Keratinocyte (primary cell): ENCODE measurements at regions not wholly inside any gene's neighbourhood (a gene's known extent, or its start where the extent isn't known, plus 50 kb on each side); places are given as distances from the start of the nearest gene placed in this dataset.

ENCODE experiments used
- DNase-seq: peaks from one replicate; pipeline ENCODE4 v3.0.0-alpha.2; 2011; ENCODE audit warnings: low read depth, missing footprints, low spot score
- FAIRE-seq: peaks from 2 replicates; lab custom pipeline; 2011; peaks lifted over from hg19 to GRCh38; lab: Jason Lieb, UNC
- H2AFZ ChIP-seq: 2 replicates; pipeline ENCODE4 v1.6.0; 2012; ENCODE audit warnings: low read length, control low read depth, inconsistent platforms; ENCODE audit not compliant: control insufficient read depth
- H3K27ac ChIP-seq: 2 replicates; pipeline ENCODE4 v1.5.1; 2011; ENCODE audit warnings: low read length; ENCODE audit not compliant: control insufficient read depth, insufficient read depth
- H3K27me3 ChIP-seq: 3 replicates; pipeline ENCODE4 v1.6.0; 2011; ENCODE audit warnings: low read length; ENCODE audit not compliant: control insufficient read depth, insufficient read depth; ENCODE audit errors: extremely low read depth
- H3K36me3 ChIP-seq, 2 experiments: 2 replicates in 1 of 2; 3 replicates in 1 of 2; pipeline ENCODE4 v1.5.1; 2011; ENCODE audit warnings: low read length in 2 of 2, mild to moderate bottlenecking in 1 of 2; ENCODE audit not compliant: control insufficient read depth in 2 of 2, insufficient read depth in 2 of 2; ENCODE audit errors: extremely low read depth in 1 of 2
- H3K4me1 ChIP-seq: 3 replicates; pipeline ENCODE4 v1.5.1; 2011; ENCODE audit warnings: low read length; ENCODE audit not compliant: control insufficient read depth, insufficient read depth; ENCODE audit errors: extremely low read depth
- H3K4me2 ChIP-seq: 3 replicates; pipeline ENCODE4 v1.6.0; 2011; ENCODE audit warnings: low read depth, low read length; ENCODE audit not compliant: control insufficient read depth, insufficient read depth; ENCODE audit errors: extremely low read depth
- H3K4me3 ChIP-seq, 3 experiments: fragments of 200-600 bp in 1 of 3; sonication (generic) in 1 of 3; 2 replicates in 2 of 3; 3 replicates in 1 of 3; pipeline ENCODE4 v1.5.1; 2011 to 2016; ENCODE audit warnings: low read length in 3 of 3, mild to moderate bottlenecking in 3 of 3, control low read depth in 2 of 3, inconsistent platforms in 1 of 3, low read depth in 1 of 3, mixed read lengths in 1 of 3, mixed run types in 1 of 3, moderate library complexity in 1 of 3; ENCODE audit not compliant: control insufficient read depth in 2 of 3, insufficient read depth in 2 of 3; ENCODE audit errors: extremely low read depth in 1 of 3
- H3K79me2 ChIP-seq: 2 replicates; pipeline ENCODE4 v1.6.0; 2012; ENCODE audit warnings: low read length; ENCODE audit not compliant: control insufficient read depth, insufficient read depth
- H3K9ac ChIP-seq: 3 replicates; pipeline ENCODE4 v1.6.0; 2011; ENCODE audit warnings: low read length; ENCODE audit not compliant: control insufficient read depth, insufficient read depth; ENCODE audit errors: extremely low read depth
- H3K9me1 ChIP-seq: 3 replicates; pipeline ENCODE4 v1.6.0; 2011; ENCODE audit warnings: low read length; ENCODE audit not compliant: control insufficient read depth, insufficient read depth; ENCODE audit errors: extremely low read depth
- H3K9me3 ChIP-seq: 2 replicates; pipeline ENCODE4 v1.5.1; 2012; ENCODE audit warnings: low read depth, low read length; ENCODE audit not compliant: control insufficient read depth
- H4K20me1 ChIP-seq: 3 replicates; pipeline ENCODE4 v1.6.0; 2011; ENCODE audit warnings: low read length; ENCODE audit not compliant: control insufficient read depth, insufficient read depth; ENCODE audit errors: extremely low read depth
- EZH2 ChIP-seq: IDR thresholded peaks from one replicate; pipeline ENCODE4 v1.6.1; 2012; ENCODE audit warnings: inconsistent platforms, mild to moderate bottlenecking, low read length, moderate library complexity
- dilution Hi-C: fragments of 300-500 bp; cut with MboI; formaldehyde crosslinking; loops from one replicate; pipeline ENCODE4 v1.7.0; 2020; ENCODE audit warnings: low sequenced_read_pairs; ENCODE audit not compliant: extremely low pct_ligation_motif_present
- TF ChIP-seq, protein P1 (sequence below), 3 experiments: IDR thresholded peaks in 1 of 3; conservative IDR thresholded peaks in 1 of 3; optimal IDR thresholded peaks in 1 of 3; 2 replicates in 2 of 3; 3 replicates in 1 of 3; pipeline versions ENCODE3 to v1.5.1; 2011; ENCODE audit warnings: low read length in 3 of 3, mild to moderate bottlenecking in 3 of 3, moderate library complexity in 2 of 3, control low read depth in 1 of 3, inconsistent platforms in 1 of 3; ENCODE audit not compliant: insufficient read depth in 2 of 3; ENCODE audit errors: extremely low read depth in 1 of 3

DNA sequence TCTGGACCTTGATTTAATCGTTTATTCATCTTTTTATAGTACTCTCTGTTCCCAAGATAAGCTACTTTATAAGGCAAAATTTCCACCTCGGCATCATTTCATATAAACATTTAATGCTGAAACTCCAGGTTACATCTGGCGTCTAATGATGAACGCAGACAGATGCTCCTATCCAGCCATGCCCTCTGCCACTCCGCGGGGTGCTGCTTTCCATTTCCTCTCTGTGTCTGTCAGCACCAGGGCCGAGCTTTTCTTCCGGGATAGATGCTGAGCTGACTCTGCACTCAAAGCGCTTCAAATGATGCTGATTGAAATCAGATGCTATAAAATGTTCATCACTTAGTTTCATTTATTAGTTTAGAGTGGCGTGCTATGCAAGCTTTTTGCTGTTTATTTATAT, 80.5 kb upstream of the HELT start:
- TF ChIP-seq, protein P1, sequence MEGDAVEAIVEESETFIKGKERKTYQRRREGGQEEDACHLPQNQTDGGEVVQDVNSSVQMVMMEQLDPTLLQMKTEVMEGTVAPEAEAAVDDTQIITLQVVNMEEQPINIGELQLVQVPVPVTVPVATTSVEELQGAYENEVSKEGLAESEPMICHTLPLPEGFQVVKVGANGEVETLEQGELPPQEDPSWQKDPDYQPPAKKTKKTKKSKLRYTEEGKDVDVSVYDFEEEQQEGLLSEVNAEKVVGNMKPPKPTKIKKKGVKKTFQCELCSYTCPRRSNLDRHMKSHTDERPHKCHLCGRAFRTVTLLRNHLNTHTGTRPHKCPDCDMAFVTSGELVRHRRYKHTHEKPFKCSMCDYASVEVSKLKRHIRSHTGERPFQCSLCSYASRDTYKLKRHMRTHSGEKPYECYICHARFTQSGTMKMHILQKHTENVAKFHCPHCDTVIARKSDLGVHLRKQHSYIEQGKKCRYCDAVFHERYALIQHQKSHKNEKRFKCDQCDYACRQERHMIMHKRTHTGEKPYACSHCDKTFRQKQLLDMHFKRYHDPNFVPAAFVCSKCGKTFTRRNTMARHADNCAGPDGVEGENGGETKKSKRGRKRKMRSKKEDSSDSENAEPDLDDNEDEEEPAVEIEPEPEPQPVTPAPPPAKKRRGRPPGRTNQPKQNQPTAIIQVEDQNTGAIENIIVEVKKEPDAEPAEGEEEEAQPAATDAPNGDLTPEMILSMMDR (optimal IDR thresholded peaks at IDR 0.05 in 1 of 3, IDR thresholded peaks at IDR 0.05 in 1 of 3, conservative IDR thresholded peaks at IDR 0.05 in 1 of 3; ENCODE audit: extremely low read depth in 1 of 3, insufficient read depth in 2 of 3, low read length in 3 of 3), result no peak
- no peak for TF ChIP-seq EZH2
- FAIRE-seq, result no peak

DNA sequence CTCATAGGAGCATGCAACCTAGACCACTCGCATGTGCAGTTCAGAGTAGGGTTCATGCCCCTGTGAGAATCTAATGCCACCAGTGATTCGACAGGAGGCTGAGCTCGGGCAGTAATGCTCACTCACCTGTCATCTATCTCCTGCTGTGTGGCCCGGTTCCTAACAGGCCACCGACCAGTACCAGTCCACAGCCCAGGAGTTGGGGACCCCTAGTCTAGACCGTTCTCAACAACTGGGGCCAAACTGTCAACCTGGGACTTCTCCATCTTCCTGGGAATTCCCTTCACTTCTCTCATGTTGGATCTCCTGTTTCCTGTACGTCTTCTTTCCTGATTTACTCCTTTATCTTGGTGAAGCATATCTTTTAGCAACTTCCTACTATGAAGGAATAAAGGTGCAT, 79.4 kb upstream of the HELT start:
- FAIRE-seq (no peak), DNase-seq (no peak)
- Histone ChIP-seq H2AFZ (no peak overlapping the region), H4K20me1 (no peaks in the 10 kb centered on the region), H3K79me2 (no peaks in the 10 kb centered on the region), H3K9me1 (no peaks in the 10 kb centered on the region), H3K9me3 (no peaks in the 10 kb centered on the region), H3K4me3 (no peak overlapping the region), H3K27ac (no peak overlapping the region), H3K9ac (no peak overlapping the region), H3K4me2 (no peak overlapping the region), H3K4me1 (no peaks in the 10 kb centered on the region), H3K27me3 (no peaks in the 10 kb centered on the region), H3K36me3 (no peaks in the 10 kb centered on the region)
- dilution Hi-C loops, result no loop called here
- TF ChIP-seq, protein P1 (optimal IDR thresholded peaks at IDR 0.05 in 1 of 3, IDR thresholded peaks at IDR 0.05 in 1 of 3, conservative IDR thresholded peaks at IDR 0.05 in 1 of 3; ENCODE audit: extremely low read depth in 1 of 3, insufficient read depth in 2 of 3, low read length in 3 of 3), result no peak
- no peak for TF ChIP-seq EZH2

More for the DNA sequence above, 80.5 kb upstream of the HELT start:
- H4K20me1 ChIP-seq, result no peaks in the 10 kb centered on the region
- H3K4me3 ChIP-seq, result no peak overlapping the region
- no peak for DNase-seq
- no peak overlapping the region for H3K27ac ChIP-seq
- H2AFZ ChIP-seq, result no peak overlapping the region
- peaks cover 4% of the 10 kb centered on the region for H3K27me3 ChIP-seq
- dilution Hi-C loops, result no loop called here
- H3K36me3 ChIP-seq, result no peaks in the 10 kb centered on the region
- no peaks in the 10 kb centered on the region for H3K9me3 ChIP-seq
- no peaks in the 10 kb centered on the region for H3K79me2 ChIP-seq
- H3K4me1 ChIP-seq, result no peaks in the 10 kb centered on the region
- no peak overlapping the region for H3K9ac ChIP-seq
- H3K4me2 ChIP-seq, result no peak overlapping the region
- H3K9me1 ChIP-seq, result no peaks in the 10 kb centered on the region
